Medulla oblongata (tissue), 1 donor: ENCODE measurements at regions not wholly inside any gene's neighbourhood (a gene's known extent, or its start where the extent isn't known, plus 50 kb on each side); places are given as distances from the start of the nearest gene placed in this dataset.

ENCODE experiments used
- DNase-seq: peaks from one replicate; pipeline ENCODE4 v3.0.0-alpha.2; 2015; ENCODE audit errors: extremely low spot score

- DNase-seq = no peak
These were observed 53.0 kb upstream of the ADORA3 start for GRCh38 chr1:111556325-111557037.

- no peak for DNase-seq
These were observed 56.4 kb upstream of the ADORA3 start for GRCh38 chr1:111559736-111560279.

- no peak for DNase-seq
These were observed 57.9 kb upstream of the ADORA3 start for GRCh38 chr1:111561328-111561727.

- no peak for DNase-seq
These were observed 56.0 kb upstream of the RAP1A start for GRCh38 chr1:111563619-111564018.

GRCh38 chr1:111565079-111565478 lies 54.5 kb upstream of the RAP1A start:
- DNase-seq = peak; percentile 89

GRCh38 chr1:111565968-111566367 lies 53.6 kb upstream of the RAP1A start:
- DNase-seq = no peak

- no peak for DNase-seq
These were observed 51.4 kb upstream of the RAP1A start for GRCh38 chr1:111568160-111568647.
